GM23248 (cell line): ENCODE measurements at regions not wholly inside any gene's neighbourhood (a gene's known extent, or its start where the extent isn't known, plus 50 kb on each side); places are given as distances from the start of the nearest gene placed in this dataset.

ENCODE experiments used
- DNase-seq: peaks from one replicate; pipeline ENCODE4 v3.0.0-alpha.2; 2015
- H2AFZ ChIP-seq: fragments of 200-600 bp; sonication (generic); 2 replicates; pipeline ENCODE4 v1.6.1; 2016; ENCODE audit warnings: antibody characterized with exemption
- H3F3A ChIP-seq: fragments of 200-600 bp; sonication (generic); 2 replicates; pipeline ENCODE4 v1.6.1; 2016; ENCODE audit warnings: mild to moderate bottlenecking, antibody characterized with exemption, mixed run types; ENCODE audit not compliant: insufficient read depth
- H3K27ac ChIP-seq: fragments of 200-600 bp; sonication (generic); 2 replicates; pipeline ENCODE4 v1.5.1; 2016; ENCODE audit warnings: mild to moderate bottlenecking
- H3K27me3 ChIP-seq: fragments of 200-600 bp; sonication (generic); replicated peaks from 2 replicates; pipeline ENCODE4 v1.6.1; 2016; ENCODE audit warnings: mild to moderate bottlenecking; ENCODE audit not compliant: insufficient read depth
- H3K36me3 ChIP-seq: fragments of 200-600 bp; sonication (generic); 2 replicates; pipeline ENCODE4 v1.6.1; 2016; ENCODE audit warnings: low read depth, mild to moderate bottlenecking
- H3K4me1 ChIP-seq: fragments of 200-600 bp; sonication (generic); 2 replicates; pipeline ENCODE4 v1.6.1; 2016; ENCODE audit warnings: mild to moderate bottlenecking; ENCODE audit not compliant: insufficient read depth
- H3K4me2 ChIP-seq: fragments of 200-600 bp; sonication (generic); one replicate; pipeline ENCODE4 v1.6.1; 2016; ENCODE audit warnings: mild to moderate bottlenecking; ENCODE audit not compliant: unreplicated experiment
- H3K4me3 ChIP-seq: fragments of 200-600 bp; sonication (generic); 2 replicates; pipeline ENCODE4 v1.5.1; 2016; ENCODE audit warnings: mild to moderate bottlenecking
- H3K79me2 ChIP-seq: fragments of 200-600 bp; sonication (generic); 2 replicates; pipeline ENCODE4 v1.6.1; 2016; ENCODE audit warnings: mild to moderate bottlenecking; ENCODE audit not compliant: insufficient read depth
- H3K9ac ChIP-seq: fragments of 200-600 bp; sonication (generic); 2 replicates; pipeline ENCODE4 v1.6.1; 2016; ENCODE audit warnings: mild to moderate bottlenecking
- H3K9me2 ChIP-seq: fragments of 200-600 bp; sonication (generic); 2 replicates; pipeline ENCODE4 v1.6.1; 2016; ENCODE audit warnings: mixed run types, mild to moderate bottlenecking, moderate library complexity; ENCODE audit not compliant: insufficient read depth
- H3K9me3 ChIP-seq: fragments of 200-600 bp; sonication (generic); one replicate; pipeline ENCODE4 v1.6.1; 2017; ENCODE audit warnings: low read depth
- H4K20me1 ChIP-seq: fragments of 200-600 bp; sonication (generic); 2 replicates; pipeline ENCODE4 v1.6.0; 2016; ENCODE audit not compliant: insufficient read depth
- EZH2 ChIP-seq: fragments of 200-600 bp; sonication (generic); IDR thresholded peaks from 2 replicates; pipeline ENCODE4 v1.6.1; 2018; ENCODE audit warnings: antibody characterized with exemption, mild to moderate bottlenecking; ENCODE audit not compliant: insufficient read depth, poor library complexity, severe bottlenecking
- EZH2phosphoT487 ChIP-seq: fragments of 200-600 bp; sonication (generic); IDR thresholded peaks from 2 replicates; pipeline ENCODE4 v1.6.1; 2018; ENCODE audit warnings: antibody characterized with exemption, moderate library complexity, mild to moderate bottlenecking, low read depth; ENCODE audit not compliant: insufficient read depth
- WGBS, 2 experiments: methylation state at CpG; one replicate each; pipeline ENCODE4 v1.1.6; 2015 to 2017; ENCODE audit warnings: low lambda C conversion rate in 2 of 2, low coverage in 1 of 2; ENCODE audit errors: missing lambda C conversion rate in 2 of 2; 5-methylcytosine and 5-hydroxymethylcytosine counted together
- in situ Hi-C: fragments of 300-500 bp; cut with MboI; formaldehyde crosslinking; loops from 2 replicates; pipeline ENCODE4 v1.15.0; 2020

- no peak overlapping the region for H2AFZ ChIP-seq
- H4K20me1 ChIP-seq = no peaks in the 10 kb centered on the region
- no peak overlapping the region for H3K27ac ChIP-seq
- H3K4me3 ChIP-seq = no peak overlapping the region
- no peaks in the 10 kb centered on the region for H3K36me3 ChIP-seq
- no peaks in the 10 kb centered on the region for H3K9me3 ChIP-seq
- H3K9ac ChIP-seq = no peak overlapping the region
- TF ChIP-seq EZH2 (no peak), EZH2phosphoT487 (no peak)
- in situ Hi-C loops = no loop called here
- peaks cover under 1% of the 10 kb centered on the region; the same call in 1 of the 2 replicates for H3F3A ChIP-seq
- no peaks in the 10 kb centered on the region for H3K79me2 ChIP-seq
- DNase-seq = no peak
- WGBS, 2 experiments = 66% methylated on average over 3 of the region's 3 CpGs
- H3K27me3 ChIP-seq = no peaks in the 10 kb centered on the region
- no peaks in the 10 kb centered on the region for H3K4me1 ChIP-seq
- peaks cover 4% of the 10 kb centered on the region; the same call in 1 of the 2 replicates for H3K9me2 ChIP-seq
- H3K4me2 ChIP-seq = no peak overlapping the region
Observed at GRCh38 chr2:147575106-147575505, 269.7 kb upstream of the ACVR2A start.

GRCh38 chr2:147572622-147573021 is 272.2 kb upstream of the ACVR2A start:
- 62 to 68% methylated on average over 2 of the region's 2 CpGs for WGBS, 2 experiments
- H3F3A ChIP-seq = peaks cover 11% of the 10 kb centered on the region
- no peaks in the 10 kb centered on the region for H3K36me3 ChIP-seq
- H3K9me3 ChIP-seq = no peaks in the 10 kb centered on the region
- H3K27me3 ChIP-seq = no peaks in the 10 kb centered on the region
- TF ChIP-seq EZH2 = no peak
- no peak for TF ChIP-seq EZH2phosphoT487
- peaks cover 10% of the 10 kb centered on the region for H3K4me1 ChIP-seq
- H3K9me2 ChIP-seq = peaks cover 4% of the 10 kb centered on the region; the same call in 1 of the 2 replicates
- no peak overlapping the region for H2AFZ ChIP-seq
- in situ Hi-C loops = no loop called here
- no peak overlapping the region for H3K4me3 ChIP-seq
- H3K4me2 ChIP-seq = no peak overlapping the region
- H4K20me1 ChIP-seq = no peaks in the 10 kb centered on the region
- H3K9ac ChIP-seq = no peak overlapping the region
- no peak overlapping the region for H3K27ac ChIP-seq
- no peaks in the 10 kb centered on the region for H3K79me2 ChIP-seq
- peak; percentile 33 for DNase-seq

GRCh38 chr2:147569426-147569825 is 275.4 kb upstream of the ACVR2A start:
- Histone ChIP-seq H3K9me2 (no peaks in the 10 kb centered on the region), H3K27me3 (no peaks in the 10 kb centered on the region), H3K4me1 (peaks cover 24% of the 10 kb centered on the region), H3F3A (peaks cover 21% of the 10 kb centered on the region), H2AFZ (peak overlapping the region; percentile 66), H3K27ac (peak overlapping the region; percentile 31; the same call in 1 of the 2 replicates), H3K9me3 (no peaks in the 10 kb centered on the region), H3K4me3 (no peak overlapping the region), H4K20me1 (no peaks in the 10 kb centered on the region), H3K79me2 (no peaks in the 10 kb centered on the region), H3K36me3 (no peaks in the 10 kb centered on the region), H3K4me2 (peak overlapping the region; percentile 38), H3K9ac (no peak overlapping the region)
- 4 to 10% methylated on average over 3 of the region's 3 CpGs for WGBS, 2 experiments
- in situ Hi-C loops = no loop called here
- TF ChIP-seq EZH2 (no peak), EZH2phosphoT487 (no peak)
- peak; percentile 11 for DNase-seq

GRCh38 chr2:147568109-147568508 is 276.7 kb upstream of the ACVR2A start:
- H3K9me2 ChIP-seq = no peaks in the 10 kb centered on the region
- no peak overlapping the region for H2AFZ ChIP-seq
- H3K4me3 ChIP-seq = no peak overlapping the region
- H3F3A ChIP-seq = peaks cover 21% of the 10 kb centered on the region
- H3K9me3 ChIP-seq = no peaks in the 10 kb centered on the region
- H3K36me3 ChIP-seq = no peaks in the 10 kb centered on the region
- H3K27me3 ChIP-seq = no peaks in the 10 kb centered on the region
- no peak for DNase-seq
- no peak for TF ChIP-seq EZH2
- no peak for TF ChIP-seq EZH2phosphoT487
- no peak overlapping the region for H3K4me2 ChIP-seq
- in situ Hi-C loops = no loop called here
- no peaks in the 10 kb centered on the region for H3K79me2 ChIP-seq
- H4K20me1 ChIP-seq = no peaks in the 10 kb centered on the region
- WGBS, 2 experiments = 74 to 78% methylated on average over 3 of the region's 3 CpGs
- H3K9ac ChIP-seq = no peak overlapping the region
- no peak overlapping the region for H3K27ac ChIP-seq
- H3K4me1 ChIP-seq = peaks cover 24% of the 10 kb centered on the region

GRCh38 chr2:147567136-147567535 is 277.7 kb upstream of the ACVR2A start:
- no peaks in the 10 kb centered on the region for H3K9me3 ChIP-seq
- in situ Hi-C loops = no loop called here
- no peaks in the 10 kb centered on the region for H3K79me2 ChIP-seq
- no peaks in the 10 kb centered on the region for H4K20me1 ChIP-seq
- peak overlapping the region; percentile 52; the same call in 1 of the 2 replicates for H2AFZ ChIP-seq
- no peak for TF ChIP-seq EZH2phosphoT487
- TF ChIP-seq EZH2 = no peak
- 20 to 22% methylated on average over 2 of the region's 2 CpGs for WGBS, 2 experiments
- H3K36me3 ChIP-seq = no peaks in the 10 kb centered on the region
- peak overlapping the region; percentile 46 for H3K27ac ChIP-seq
- H3K9me2 ChIP-seq = no peaks in the 10 kb centered on the region
- no peaks in the 10 kb centered on the region for H3K27me3 ChIP-seq
- H3K4me2 ChIP-seq = peak overlapping the region; percentile 49
- peaks cover 24% of the 10 kb centered on the region for H3K4me1 ChIP-seq
- H3K9ac ChIP-seq = no peak overlapping the region
- H3K4me3 ChIP-seq = no peak overlapping the region
- peaks cover 21% of the 10 kb centered on the region for H3F3A ChIP-seq
- DNase-seq = peak; percentile 67
